ENCODE measurements at regions not wholly inside any gene's neighbourhood (a gene's known extent, or its start where the extent isn't known, plus 50 kb on each side); places are given as distances from the start of the nearest gene placed in this dataset.

- TF ChIP-seq CTCF (IDR thresholded peaks at IDR 0.05) (no peak), POLR2A (IDR thresholded peaks at IDR 0.05) (no peak)
Measured at GRCh38 chr15:47516972-47517371, 200.3 kb upstream of the SEMA6D start.

All from adrenal gland (tissue), 5 donors.